IPS-NIHi7 (cell line): ENCODE measurements at regions not wholly inside any gene's neighbourhood (a gene's known extent, or its start where the extent isn't known, plus 50 kb on each side); places are given as distances from the start of the nearest gene placed in this dataset.

Experiments used
- DNase-seq: peaks from one replicate; pipeline ENCODE4 v3.0.0; 2012; ENCODE audit warnings: mixed read lengths; ENCODE audit errors: extremely low spot score

GRCh38 chr13:40292108-40292507, 374.3 kb downstream of the FOXO1 start:
- DNase-seq = no peak

GRCh38 chr13:40292536-40292935, 373.9 kb downstream of the FOXO1 start:
- no peak for DNase-seq

GRCh38 chr13:40302351-40302750, 364.1 kb downstream of the FOXO1 start:
- no peak for DNase-seq

- DNase-seq = no peak
These were observed 362.1 kb downstream of the FOXO1 start for GRCh38 chr13:40304391-40304790.

GRCh38 chr13:40306817-40307216, 359.6 kb downstream of the FOXO1 start:
- no peak for DNase-seq

- DNase-seq = no peak
These were observed 356.6 kb downstream of the FOXO1 start for GRCh38 chr13:40309881-40310280.

- DNase-seq = no peak
These were observed 354.9 kb downstream of the FOXO1 start for GRCh38 chr13:40311356-40312101.

GRCh38 chr13:40313269-40314200, 352.9 kb downstream of the FOXO1 start:
- DNase-seq = no peak

- no peak for DNase-seq
These were observed 350.9 kb downstream of the FOXO1 start for GRCh38 chr13:40315416-40316064.

GRCh38 chr13:40316301-40316700, 350.1 kb downstream of the FOXO1 start:
- no peak for DNase-seq

GRCh38 chr13:40317980-40318327, 348.5 kb downstream of the FOXO1 start:
- no peak for DNase-seq

GRCh38 chr13:40318366-40318765, 348.1 kb downstream of the FOXO1 start:
- no peak for DNase-seq

- no peak for DNase-seq
These were observed 346.5 kb downstream of the FOXO1 start for GRCh38 chr13:40319699-40320579.

- no peak for DNase-seq
These were observed 338.4 kb downstream of the FOXO1 start for GRCh38 chr13:40328091-40328490.

GRCh38 chr13:40329781-40330485, 336.5 kb downstream of the FOXO1 start:
- DNase-seq = no peak

- no peak for DNase-seq
These were observed 335.5 kb downstream of the FOXO1 start for GRCh38 chr13:40330950-40331349.

GRCh38 chr13:40331802-40332201, 334.6 kb downstream of the FOXO1 start:
- no peak for DNase-seq

GRCh38 chr13:40333226-40333625, 333.2 kb downstream of the FOXO1 start:
- no peak for DNase-seq

GRCh38 chr13:40334031-40334430, 332.4 kb downstream of the FOXO1 start:
- no peak for DNase-seq

GRCh38 chr13:40334616-40335015, 331.8 kb downstream of the FOXO1 start:
- DNase-seq = no peak
